ENCODE measurements at regions not wholly inside any gene's neighbourhood (a gene's known extent, or its start where the extent isn't known, plus 50 kb on each side); places are given as distances from the start of the nearest gene placed in this dataset.
"Not testable (repeated sequence)": the region's sequence is repeated elsewhere in the genome, so short reads cannot be mapped to it uniquely, and the experiment has no call there.

GRCh38 chr16:79838496-79839259, 238.1 kb upstream of the MAF start:
- DNase-seq (ENCODE audit: low read depth in 2 of 2): no peak

- no peak for DNase-seq (ENCODE audit: low read depth in 2 of 2)
These were observed 235.6 kb upstream of the MAF start for GRCh38 chr16:79836144-79836543.

- DNase-seq (ENCODE audit: low read depth in 2 of 2): no peak
These were observed 234.7 kb upstream of the MAF start for GRCh38 chr16:79835194-79835593.

- DNase-seq (ENCODE audit: low read depth in 2 of 2): no peak
These were observed 234.2 kb upstream of the MAF start for GRCh38 chr16:79834720-79835119.

GRCh38 chr16:79834003-79834402, 233.5 kb upstream of the MAF start:
- not testable (repeated sequence) for DNase-seq (ENCODE audit: low read depth in 2 of 2)

- no peak for DNase-seq (ENCODE audit: low read depth in 2 of 2)
These were observed 233.0 kb upstream of the MAF start for GRCh38 chr16:79833559-79833958.

GRCh38 chr16:79826732-79827475, 226.4 kb upstream of the MAF start:
- DNase-seq (ENCODE audit: low read depth in 2 of 2): no peak

- DNase-seq (ENCODE audit: low read depth in 2 of 2): no peak
These were observed 224.5 kb upstream of the MAF start for GRCh38 chr16:79825002-79825401.

GRCh38 chr16:79823639-79824038, 223.1 kb upstream of the MAF start:
- DNase-seq (ENCODE audit: low read depth in 2 of 2): no peak

GRCh38 chr16:79821911-79822310, 221.4 kb upstream of the MAF start:
- DNase-seq (ENCODE audit: low read depth in 2 of 2): no peak

GRCh38 chr16:79816081-79816497, 215.6 kb upstream of the MAF start:
- no peak for DNase-seq (ENCODE audit: low read depth in 2 of 2)

GRCh38 chr16:79815049-79815448, 214.5 kb upstream of the MAF start:
- DNase-seq (ENCODE audit: low read depth in 2 of 2): no peak

- DNase-seq (ENCODE audit: low read depth in 2 of 2): peak in 1 of 2 donors; percentile 9
These were observed 213.6 kb upstream of the MAF start for GRCh38 chr16:79814124-79814523.

- no peak for DNase-seq (ENCODE audit: low read depth in 2 of 2)
These were observed 211.0 kb upstream of the MAF start for GRCh38 chr16:79811541-79811940.

- no peak for DNase-seq (ENCODE audit: low read depth in 2 of 2)
These were observed 210.1 kb upstream of the MAF start for GRCh38 chr16:79810449-79811189.

GRCh38 chr16:79809376-79809775, 208.8 kb upstream of the MAF start:
- no peak for DNase-seq (ENCODE audit: low read depth in 2 of 2)

GRCh38 chr16:79808731-79809130, 208.2 kb upstream of the MAF start:
- DNase-seq (ENCODE audit: low read depth in 2 of 2): no peak

- no peak for DNase-seq (ENCODE audit: low read depth in 2 of 2)
These were observed 206.2 kb upstream of the MAF start for GRCh38 chr16:79806757-79807156.

- DNase-seq (ENCODE audit: low read depth in 2 of 2): no peak
These were observed 205.1 kb upstream of the MAF start for GRCh38 chr16:79805621-79806020.

- no peak for DNase-seq (ENCODE audit: low read depth in 2 of 2)
These were observed 201.1 kb upstream of the MAF start for GRCh38 chr16:79801646-79802045.

GRCh38 chr16:79800016-79800608, 199.6 kb upstream of the MAF start:
- DNase-seq (ENCODE audit: low read depth in 2 of 2): no peak

All from dermis microvascular lymphatic vessel endothelial cell (primary cell).